Stimulated activated CD4-positive, alpha-beta T cell treated with anti-CD3 and anti-CD28 coated beads, TNF-alpha, amount 100 ng/mL, for 24 hours (primary cell): ENCODE measurements at regions not wholly inside any gene's neighbourhood (a gene's known extent, or its start where the extent isn't known, plus 50 kb on each side); places are given as distances from the start of the nearest gene placed in this dataset.
"Not testable (repeated sequence)": the region's sequence is repeated elsewhere in the genome, so short reads cannot be mapped to it uniquely, and the experiment has no call there.

ENCODE experiments used
- DNase-seq, 3 experiments: peaks; one replicate each; pipeline ENCODE4 v3.0.0-alpha.2; 2020; ENCODE audit warnings: low read depth in 3 of 3

DNA sequence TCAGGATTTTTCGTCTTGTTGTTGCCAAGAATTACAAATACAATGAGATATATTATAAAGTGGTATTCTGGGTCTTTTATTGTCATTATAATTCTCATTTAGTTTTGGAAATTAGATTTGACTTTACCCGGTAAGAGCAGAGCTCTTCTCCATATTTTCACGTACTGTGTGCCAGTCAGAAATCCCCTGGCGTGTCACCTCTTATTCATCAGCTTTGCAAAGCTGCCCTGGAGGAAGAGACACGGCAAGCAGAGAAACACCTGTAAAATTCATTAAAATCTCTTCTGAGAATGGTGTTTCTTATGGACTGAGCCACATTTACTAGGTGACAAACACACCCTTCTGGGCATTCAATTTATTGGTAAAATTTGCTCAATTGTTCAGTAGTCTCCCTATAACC lies 440.4 kb downstream of the HINT1 start:
- DNase-seq, result no peak

DNA sequence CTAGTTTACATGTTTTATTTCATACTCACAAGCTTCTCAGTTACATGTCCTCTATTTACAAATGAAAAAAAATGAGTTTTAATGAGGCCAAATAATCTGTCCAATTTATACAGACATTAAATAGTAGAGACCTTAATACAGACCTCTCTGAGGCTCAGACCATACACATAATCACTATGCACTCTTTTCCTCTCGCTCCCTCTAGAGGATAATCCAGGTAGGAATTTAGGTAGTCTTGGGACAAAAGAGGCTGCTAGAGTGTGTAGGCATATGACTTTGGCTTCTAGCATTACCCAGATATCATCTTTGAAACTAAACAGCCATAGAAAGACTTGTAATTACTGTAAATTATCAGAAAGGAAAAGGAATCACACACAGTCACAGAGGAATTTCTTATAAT lies 444.7 kb downstream of the HINT1 start:
- no peak for DNase-seq

DNA sequence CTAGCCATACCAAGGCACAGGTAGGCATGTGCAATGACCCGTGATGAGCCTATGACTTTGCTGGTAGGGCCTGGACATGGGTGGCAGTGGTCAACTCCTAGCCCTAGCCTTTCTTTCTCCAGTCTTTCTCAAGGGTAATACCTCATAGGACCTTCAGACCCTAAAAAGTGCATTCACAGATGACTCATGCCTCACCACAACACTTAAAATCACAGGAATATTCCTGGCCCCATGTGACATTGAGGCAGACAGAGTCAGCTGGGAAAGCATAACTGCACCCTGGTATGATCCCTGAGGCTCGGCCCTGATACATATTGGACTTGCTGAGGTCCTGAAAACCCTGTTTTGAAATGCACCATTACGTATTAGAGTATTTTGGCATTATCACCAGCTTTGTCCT lies 449.5 kb downstream of the HINT1 start:
- no peak for DNase-seq

DNA sequence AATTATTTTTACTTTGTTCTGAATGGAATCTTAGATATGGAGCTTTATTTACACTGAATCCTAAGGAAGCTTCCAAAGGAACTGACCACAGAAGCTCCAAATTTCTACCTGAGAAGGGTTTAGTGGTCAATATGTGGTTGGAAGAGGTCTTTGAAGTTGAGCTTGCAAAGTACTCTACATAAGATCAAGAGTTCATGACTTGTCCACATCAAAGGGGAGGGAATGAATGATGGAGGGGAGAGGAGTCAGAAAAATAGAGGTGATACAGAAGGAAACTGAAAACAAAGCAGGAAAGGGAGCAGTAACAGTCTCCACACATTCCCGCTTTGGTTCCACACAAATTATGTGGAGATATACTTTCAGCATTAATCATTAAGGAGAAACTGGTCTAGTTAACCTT lies 450.9 kb downstream of the HINT1 start:
- no peak for DNase-seq

DNA sequence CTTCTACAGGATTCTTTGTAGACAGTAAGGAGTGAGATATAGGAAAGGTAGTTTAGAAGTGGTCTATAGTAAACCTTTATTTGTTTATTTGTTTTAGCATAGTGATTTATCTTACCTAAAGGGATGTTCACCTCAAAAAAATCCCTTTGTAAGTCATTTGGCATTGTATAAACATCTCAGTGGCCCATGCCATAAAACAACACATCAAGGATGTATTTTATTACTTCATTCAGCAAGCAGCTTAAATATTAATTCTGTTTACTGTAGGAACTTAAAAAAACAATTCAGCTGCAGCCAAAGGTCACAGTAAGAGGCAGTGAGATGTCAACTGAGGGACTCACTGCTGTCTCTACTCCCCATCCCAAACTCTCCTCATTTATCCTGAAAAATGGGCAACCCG lies 452.7 kb downstream of the HINT1 start:
- no peak for DNase-seq

DNA sequence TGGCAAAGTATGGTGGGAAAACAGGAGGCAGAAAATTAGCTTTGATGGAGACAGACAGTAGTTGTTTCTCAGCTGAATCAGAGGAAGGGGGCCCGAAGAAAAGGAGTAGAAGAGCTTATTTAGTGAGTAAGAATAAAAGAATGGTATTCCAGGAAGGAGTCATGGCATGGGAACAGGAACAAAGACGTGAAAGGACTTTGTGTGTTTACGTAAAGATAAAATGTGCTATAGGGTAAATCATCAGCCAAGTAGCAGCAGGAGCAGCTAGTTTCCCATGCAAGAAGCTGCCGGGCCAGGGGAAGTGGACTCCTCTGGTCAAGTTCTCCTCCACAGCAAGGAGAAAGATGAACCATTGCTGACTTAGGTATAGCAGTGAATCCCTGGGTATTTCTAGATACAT lies 454.5 kb downstream of the HINT1 start:
- no peak for DNase-seq

DNA sequence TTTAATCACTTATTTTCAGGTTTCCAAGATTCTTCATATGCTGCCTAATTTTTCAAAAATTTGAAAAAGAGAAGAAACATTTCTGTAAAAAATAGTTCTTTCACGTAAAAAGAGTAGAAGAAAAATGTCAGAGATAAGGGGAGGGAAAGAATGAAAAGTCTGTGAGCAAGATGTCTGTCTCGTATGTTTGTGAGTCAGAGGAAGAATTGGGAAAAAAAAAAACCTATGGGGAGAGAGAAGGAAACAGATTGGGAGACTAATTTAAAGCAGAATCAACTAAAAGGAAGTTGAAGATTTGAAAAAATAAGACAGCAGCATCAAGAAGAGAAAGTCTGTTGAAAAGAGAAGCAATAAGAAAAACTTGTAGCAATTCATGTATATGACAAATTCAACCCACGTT lies 456.3 kb downstream of the HINT1 start:
- no peak for DNase-seq

DNA sequence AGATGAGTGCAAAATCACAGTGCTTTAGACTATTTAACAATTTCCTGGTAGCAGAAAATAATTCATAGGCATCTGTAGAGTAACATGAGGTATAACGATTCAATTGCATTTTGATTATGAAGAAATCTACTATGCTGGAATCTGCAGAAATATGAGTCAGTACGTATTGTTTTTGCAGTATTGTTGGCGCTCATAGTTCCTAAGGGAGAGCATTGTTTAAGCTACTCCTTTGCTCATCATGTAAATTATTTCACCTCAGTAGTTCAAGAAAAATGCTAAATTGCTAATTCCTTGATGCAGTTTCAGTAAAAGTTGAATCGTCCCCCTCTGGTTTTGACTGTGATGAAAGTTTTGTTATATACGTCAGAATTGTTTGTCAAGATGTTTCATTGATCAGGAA lies 458.4 kb downstream of the HINT1 start:
- no peak for DNase-seq

DNA sequence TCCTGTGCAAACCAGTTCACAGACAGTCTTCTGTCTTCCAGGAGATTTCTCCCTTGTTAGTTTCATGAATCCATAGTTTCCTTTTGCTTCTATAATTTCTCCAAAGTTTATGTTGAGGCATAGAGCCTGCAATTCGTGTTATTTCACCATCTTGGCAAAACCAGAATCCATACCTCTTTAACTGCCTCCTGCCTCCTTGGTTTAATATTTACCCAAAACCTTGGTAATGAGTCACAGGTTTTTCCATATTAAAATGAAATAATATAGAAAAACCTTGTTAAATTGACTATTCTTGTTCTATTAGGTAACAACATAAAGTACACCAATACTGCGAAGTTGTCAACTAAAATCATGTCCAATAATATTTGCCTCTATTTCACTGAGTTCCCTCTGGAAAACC lies 459.7 kb downstream of the HINT1 start:
- no peak for DNase-seq

DNA sequence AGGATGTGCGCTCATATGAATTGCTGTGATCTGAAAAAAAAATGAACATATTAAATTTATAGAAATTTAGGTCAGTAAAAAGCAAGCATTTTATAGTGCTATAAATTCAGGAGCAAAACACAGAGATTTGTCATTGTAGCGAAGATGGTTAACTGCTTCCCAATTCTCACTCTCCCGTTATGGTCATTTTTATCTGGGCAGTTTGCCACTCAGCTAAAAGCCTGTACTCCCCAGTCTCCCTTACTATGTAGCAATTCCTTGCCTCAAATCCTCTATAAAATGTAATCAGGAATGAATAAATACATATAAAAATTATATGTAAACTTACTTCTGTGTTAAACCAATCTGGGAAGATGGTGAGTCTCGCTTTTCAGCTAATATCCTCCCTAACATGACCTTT lies 471.5 kb downstream of the HINT1 start:
- no peak for DNase-seq

DNA sequence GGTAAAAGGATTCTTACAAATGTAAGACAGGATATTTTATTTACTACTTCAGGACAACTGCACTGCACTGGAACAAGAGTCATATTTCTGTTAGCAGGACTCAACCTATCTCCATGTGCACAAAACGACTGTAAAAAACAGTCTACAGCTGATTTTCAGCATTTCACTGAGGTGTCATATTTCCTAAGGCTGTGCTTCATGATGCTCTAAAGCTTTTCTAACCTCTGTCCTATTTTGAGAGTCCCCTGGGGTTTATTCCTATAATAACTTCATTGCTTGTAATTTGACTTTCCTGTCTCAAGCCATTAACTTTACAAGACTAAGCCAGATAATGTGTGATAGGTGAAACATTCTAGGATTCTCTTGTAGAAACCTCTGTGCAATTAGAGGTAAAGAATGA lies 472.3 kb downstream of the HINT1 start:
- no peak for DNase-seq

DNA sequence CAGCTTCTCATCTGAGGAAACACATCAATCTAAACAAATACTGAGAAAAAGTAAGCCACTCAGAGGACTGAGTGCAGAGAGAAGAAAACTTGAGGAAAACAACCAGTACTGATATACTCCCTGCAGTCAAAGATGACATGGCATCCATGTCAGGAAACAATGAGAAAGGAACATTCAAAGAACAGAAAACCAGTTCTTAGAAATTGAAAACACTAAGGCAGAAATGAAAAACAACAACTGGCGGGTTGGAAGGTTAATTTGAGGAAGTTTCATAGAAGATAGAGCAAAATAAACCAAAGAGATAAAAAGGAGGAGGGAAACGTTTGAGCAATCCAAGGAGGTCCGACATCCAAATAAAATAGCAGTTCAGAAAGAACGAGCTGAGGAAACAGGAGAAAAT lies 475.2 kb downstream of the HINT1 start:
- no peak for DNase-seq

DNA sequence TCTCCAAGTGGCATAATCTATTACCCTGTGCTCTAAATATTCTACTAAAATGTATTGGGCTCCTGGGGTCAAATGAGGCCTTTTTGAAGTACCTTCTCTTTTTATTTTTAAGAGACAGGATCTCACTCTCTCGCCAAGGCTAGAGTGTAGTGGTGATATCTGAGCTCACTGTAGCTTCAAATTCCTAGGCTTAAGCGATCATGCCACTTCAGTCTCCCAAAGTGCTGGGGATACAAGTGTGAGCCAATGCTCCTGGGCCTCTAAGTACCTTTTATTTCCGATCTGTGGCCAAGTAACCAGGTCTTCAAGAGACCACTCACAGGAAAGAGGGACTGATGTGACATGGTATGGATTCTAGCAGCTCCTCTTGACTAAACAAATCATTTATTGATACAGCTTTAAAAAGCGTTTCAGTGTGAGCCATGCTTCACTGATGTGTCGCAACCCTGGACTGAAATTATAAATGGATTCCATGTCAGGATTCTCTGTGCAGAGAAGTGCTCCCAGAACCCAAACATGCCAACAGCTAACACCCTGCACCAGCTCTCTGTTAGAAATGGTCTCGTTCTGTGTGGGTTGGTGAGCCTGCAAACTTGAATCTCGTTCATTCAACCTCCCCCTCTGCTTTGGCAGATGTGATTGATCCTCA lies 477.8 kb downstream of the HINT1 start:
- no peak for DNase-seq

DNA sequence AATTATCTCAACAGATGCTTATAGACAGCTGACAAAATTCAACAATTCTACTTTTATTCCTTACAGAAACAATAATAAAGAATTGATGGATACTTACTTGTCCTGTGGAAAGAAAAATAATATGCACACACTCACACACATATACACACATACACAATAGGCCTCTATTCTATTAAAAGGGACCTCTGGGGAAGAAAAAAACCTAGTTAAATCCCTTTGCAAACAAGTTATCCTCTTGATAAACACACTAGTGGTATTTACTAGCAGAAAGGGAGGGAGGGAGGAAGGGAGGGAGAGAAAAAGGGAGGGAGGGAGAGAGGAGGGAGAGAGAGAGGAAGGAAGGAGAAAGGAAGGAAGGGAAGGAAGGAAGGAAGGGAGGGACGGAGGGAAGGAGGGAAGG lies 486.4 kb downstream of the HINT1 start:
- no peak for DNase-seq

DNA sequence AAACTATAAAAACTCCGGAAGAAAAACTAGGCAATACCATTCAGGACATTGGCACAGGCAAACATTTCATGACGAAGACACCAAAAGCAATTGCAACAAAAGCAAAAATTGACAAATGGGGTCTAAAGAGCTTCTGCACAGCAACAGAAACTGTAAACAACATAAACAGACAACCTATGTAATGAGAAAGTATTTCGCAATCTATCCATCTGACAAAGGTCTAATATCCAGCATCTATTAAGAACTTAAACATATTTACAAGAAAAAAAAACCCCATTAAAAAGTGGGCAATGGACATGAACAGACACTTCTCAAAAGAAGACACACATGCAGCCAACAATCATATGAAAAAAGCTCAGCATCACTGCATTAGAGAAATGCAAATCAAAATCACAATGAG lies 498.6 kb downstream of the HINT1 start:
- no peak for DNase-seq

DNA sequence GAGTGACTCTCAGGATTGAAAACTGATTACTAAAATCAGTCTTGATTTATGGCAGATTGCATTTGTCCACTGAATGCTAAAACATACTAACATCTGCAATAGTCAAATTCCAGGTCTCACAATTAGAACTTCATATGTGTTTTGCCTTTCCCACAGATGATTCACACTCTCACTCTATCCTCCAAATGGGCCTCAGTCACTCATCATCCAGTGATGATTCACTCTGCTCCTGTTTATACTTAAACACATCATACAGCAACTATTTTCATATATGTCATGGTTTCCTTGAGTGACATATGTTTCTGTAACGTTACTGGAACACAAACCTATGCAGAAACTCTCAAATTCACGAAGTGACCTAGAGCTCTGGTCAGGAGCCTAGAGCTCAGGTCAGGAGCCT lies 512.9 kb downstream of the HINT1 start:
- no peak for DNase-seq

DNA sequence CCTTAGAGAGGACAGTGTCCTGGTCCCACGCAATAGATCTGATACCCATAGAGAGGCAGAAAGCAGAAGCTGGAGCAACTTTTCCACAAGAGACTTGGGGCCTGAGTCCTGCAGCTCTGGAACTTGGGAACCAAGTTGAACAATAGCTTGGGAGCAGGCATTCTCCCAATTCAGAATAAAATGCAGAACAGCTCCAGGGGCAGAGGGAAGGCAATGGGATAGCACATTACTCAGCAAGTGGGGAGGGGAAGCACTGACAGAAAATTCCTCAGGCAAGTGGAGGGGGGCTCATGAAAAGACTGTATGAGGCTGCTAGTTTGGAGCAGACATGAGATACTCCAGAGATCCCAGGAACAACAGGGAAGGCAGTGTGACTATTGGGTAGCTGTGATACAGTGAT lies 513.6 kb downstream of the HINT1 start:
- no peak for DNase-seq

DNA sequence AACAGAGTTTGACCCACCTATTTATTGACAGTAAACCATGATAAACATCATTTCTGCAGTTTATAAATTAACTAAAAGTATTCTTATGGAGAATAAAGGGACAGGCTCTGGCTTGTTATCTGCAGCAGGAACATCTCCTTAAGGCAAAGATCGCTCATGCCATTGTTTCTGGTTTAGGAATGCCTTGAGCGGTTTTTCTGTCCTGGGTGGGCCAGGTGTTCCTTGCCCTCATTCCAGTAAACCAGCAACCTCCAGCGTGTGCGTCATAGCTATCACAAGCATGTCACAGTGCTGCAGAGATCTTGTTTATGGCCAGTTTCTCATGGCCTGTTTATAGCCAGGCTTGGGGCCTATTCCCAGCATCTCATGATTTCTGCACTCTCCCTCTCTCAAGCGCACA lies 521.7 kb downstream of the HINT1 start:
- DNase-seq, result no peak

DNA sequence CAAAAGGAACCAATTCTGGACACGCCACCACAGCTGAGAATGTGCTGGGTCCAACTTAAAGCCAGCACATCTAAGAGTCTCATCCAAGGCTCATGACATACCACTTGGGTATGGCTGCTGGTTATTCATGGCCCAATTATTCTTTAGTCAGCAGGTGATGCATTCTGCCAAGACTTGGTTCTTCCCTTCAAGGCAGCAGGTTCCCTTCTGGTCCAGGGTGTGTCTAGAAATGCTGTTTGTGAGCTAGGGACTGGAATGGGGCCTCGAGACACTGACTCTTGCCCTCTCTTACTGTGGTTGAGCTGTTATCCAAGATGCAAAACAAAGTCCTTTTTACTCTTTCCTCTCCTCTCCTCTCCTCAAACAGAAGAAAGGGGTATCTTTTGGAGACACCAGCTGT lies 522.6 kb downstream of the HINT1 start:
- DNase-seq, result no peak

DNA sequence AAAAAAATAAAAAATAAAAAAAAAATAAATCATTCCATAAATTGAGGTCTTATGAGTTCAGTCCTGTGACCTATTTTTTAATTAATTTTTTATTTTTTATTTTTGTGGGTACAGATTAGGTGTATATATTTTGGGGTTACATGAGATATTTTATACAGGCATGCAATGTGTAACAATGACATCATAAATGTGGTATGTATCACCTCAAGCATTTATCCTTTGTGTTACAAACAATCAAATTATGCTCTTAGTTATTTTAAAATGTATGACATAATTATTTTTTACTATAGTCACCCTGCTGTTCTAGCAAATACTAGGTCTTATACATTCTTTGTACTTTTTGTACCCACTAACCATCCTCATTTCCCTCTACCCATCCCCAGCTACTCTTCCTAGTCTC lies 537.9 kb downstream of the HINT1 start:
- DNase-seq, result no peak

DNA sequence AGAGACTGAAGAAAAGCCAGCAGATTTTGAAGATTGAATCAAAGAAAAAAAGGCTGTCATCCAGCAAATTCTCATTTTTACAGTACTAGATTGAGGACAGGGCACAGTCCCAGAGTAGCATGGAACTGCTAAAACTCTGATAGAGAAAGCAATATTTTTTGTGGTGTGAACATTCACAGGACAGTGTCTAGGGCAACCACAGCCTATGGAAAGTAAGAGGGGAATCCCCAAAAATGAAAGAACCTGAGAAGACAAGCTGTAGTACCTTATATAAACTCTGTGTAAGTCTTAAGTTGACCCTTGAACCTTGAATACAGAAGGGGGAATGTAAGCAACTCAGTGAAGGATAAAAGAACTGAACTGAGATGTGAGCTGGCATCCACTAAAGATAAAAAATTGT lies 540.3 kb downstream of the HINT1 start:
- DNase-seq, result no peak

DNA sequence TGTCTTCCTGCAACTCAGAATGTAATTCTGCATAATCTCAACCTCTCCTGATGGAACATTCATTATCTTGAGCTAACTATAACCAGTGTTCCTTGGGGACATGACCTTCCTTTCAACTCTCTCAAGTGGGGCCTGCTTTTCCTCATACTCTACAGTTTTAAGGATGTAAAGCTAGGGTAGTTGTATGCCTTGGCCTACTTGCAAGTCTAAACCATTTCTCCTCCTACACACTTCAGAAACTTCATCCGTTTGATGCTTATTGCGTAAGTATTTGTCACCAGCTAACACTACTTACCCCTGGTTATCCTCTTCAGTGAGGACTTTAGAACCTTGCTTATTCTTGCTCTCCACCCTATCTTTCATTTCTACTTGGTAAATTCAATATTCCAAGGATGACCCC lies 548.9 kb downstream of the HINT1 start:
- DNase-seq, result no peak

DNA sequence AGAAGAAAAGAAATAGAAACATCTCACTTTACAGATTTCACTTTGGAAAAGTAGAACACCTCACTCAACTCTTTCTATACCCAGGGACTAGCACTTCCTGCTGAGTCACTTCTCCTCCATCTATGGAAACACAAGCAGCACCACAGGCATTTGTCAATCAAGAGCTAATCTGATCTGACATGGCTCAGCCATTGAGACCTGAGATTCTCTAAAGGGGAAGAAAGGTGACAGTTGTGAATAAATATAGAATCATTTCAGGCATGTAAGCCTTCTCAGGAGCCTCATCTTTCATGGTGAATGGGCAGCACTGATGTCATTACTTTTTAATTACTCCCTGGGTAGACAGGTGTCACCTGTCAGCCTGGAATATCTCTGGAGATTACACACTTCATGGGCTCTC lies 559.8 kb downstream of the HINT1 start:
- DNase-seq, result no peak

DNA sequence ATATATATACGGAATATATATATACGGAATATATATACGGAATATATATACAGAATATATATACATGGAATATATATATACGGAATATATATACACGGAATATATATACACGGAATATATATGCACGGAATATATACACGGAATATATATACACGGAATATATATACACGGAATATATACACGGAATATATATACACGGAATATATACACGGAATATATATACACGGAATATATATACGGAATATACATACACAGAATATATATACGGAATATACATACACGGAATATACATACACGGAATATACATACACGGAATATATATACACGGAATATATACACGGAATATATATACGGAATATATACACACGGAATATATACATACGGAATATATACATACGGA lies 568.4 kb downstream of the HINT1 start:
- DNase-seq, result not testable (repeated sequence)

DNA sequence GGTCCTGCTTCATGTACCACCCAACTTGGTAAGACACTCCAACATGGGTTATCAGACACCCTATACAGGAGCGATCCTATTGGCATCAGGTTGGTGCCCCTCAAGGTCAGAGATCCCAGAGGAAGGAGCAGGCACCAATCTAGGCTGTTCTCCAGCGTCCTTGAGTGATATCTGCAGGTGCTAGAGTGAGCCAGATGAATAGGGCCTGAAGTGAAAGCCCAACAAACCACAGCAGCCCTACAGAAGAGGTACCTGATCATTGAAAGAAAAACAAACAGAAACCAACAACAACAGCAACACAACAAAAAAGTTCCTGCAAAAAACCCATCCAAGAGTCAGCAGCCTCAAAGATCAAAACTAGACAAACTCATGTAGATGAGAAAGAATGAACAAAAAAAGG lies 584.8 kb downstream of the HINT1 start:
- no peak for DNase-seq
